Loucy (cell line): ENCODE measurements at regions not wholly inside any gene's neighbourhood (a gene's known extent, or its start where the extent isn't known, plus 50 kb on each side); places are given as distances from the start of the nearest gene placed in this dataset.

Experiments used
- H2AFZ ChIP-seq: fragments of 200-600 bp; sonication (generic); 2 replicates; pipeline ENCODE4 v1.6.0; 2016; ENCODE audit warnings: antibody characterized with exemption, mild to moderate bottlenecking, low read length, moderate library complexity
- H3F3A ChIP-seq: fragments of 200-600 bp; 2 replicates; pipeline ENCODE4 v1.6.0; 2016; ENCODE audit warnings: antibody characterized with exemption, low read depth, mild to moderate bottlenecking
- H3K27me3 ChIP-seq: fragments of 200-600 bp; sonication (generic); 2 replicates; pipeline ENCODE4 v1.6.1; 2014; ENCODE audit warnings: low read length, mild to moderate bottlenecking; ENCODE audit not compliant: insufficient read depth, poor library complexity, severe bottlenecking
- H3K36me3 ChIP-seq: fragments of 200-600 bp; sonication (generic); 2 replicates; pipeline ENCODE4 v1.6.1; 2016; ENCODE audit warnings: low read length; ENCODE audit not compliant: insufficient read depth
- H3K4me1 ChIP-seq: fragments of 200-600 bp; sonication (generic); 2 replicates; pipeline ENCODE4 v1.5.1; 2014; ENCODE audit warnings: low read length, mild to moderate bottlenecking; ENCODE audit not compliant: insufficient read depth, poor library complexity, severe bottlenecking
- H3K4me2 ChIP-seq: fragments of 200-600 bp; sonication (generic); 2 replicates; pipeline ENCODE4 v1.6.0; 2014; ENCODE audit warnings: antibody characterized with exemption, low read length, low read depth, mild to moderate bottlenecking; ENCODE audit not compliant: poor library complexity, severe bottlenecking
- H3K4me3 ChIP-seq: fragments of 200-600 bp; sonication (generic); 2 replicates; pipeline ENCODE4 v1.5.1; 2014; ENCODE audit warnings: low read length, mild to moderate bottlenecking, mixed read lengths; ENCODE audit not compliant: poor library complexity, severe bottlenecking
- H3K79me2 ChIP-seq: fragments of 200-600 bp; sonication (generic); 2 replicates; pipeline ENCODE4 v1.6.1; 2014; ENCODE audit warnings: low read length; ENCODE audit not compliant: insufficient read depth
- H3K9ac ChIP-seq: fragments of 200-600 bp; sonication (generic); 2 replicates; pipeline ENCODE4 v1.6.0; 2014; ENCODE audit warnings: mild to moderate bottlenecking, low read depth, low read length, moderate library complexity; ENCODE audit not compliant: poor library complexity, severe bottlenecking
- H3K9me2 ChIP-seq: fragments of 200-600 bp; sonication (generic); replicated peaks from 2 replicates; pipeline ENCODE4 v1.6.1; 2016; ENCODE audit warnings: low read depth, low read length, mixed read lengths
- H3K9me3 ChIP-seq: fragments of 200-600 bp; sonication (generic); 2 replicates; pipeline ENCODE4 v1.6.1; 2014; ENCODE audit warnings: mild to moderate bottlenecking, antibody characterized with exemption, low read length, low read depth; ENCODE audit not compliant: insufficient read depth
- H4K20me1 ChIP-seq: fragments of 200-600 bp; sonication (generic); 2 replicates; pipeline ENCODE4 v1.6.0; 2014; ENCODE audit warnings: antibody characterized with exemption, low read length, mild to moderate bottlenecking; ENCODE audit not compliant: insufficient read depth, poor library complexity, severe bottlenecking
- EZH2phosphoT487 ChIP-seq: fragments of 200-600 bp; IDR thresholded peaks from 2 replicates; pipeline ENCODE4 v1.6.1; 2018; ENCODE audit warnings: antibody characterized with exemption, mild to moderate bottlenecking, moderate library complexity, borderline replicate concordance
- TF ChIP-seq, protein P1 (sequence below): fragments of 200-600 bp; sonication (generic); conservative IDR thresholded peaks from 2 replicates; pipeline ENCODE4 v1.5.1; 2014; ENCODE audit warnings: mild to moderate bottlenecking, antibody characterized with exemption, low read length

- H3K4me1 ChIP-seq = peaks cover 15% of the 10 kb centered on the region
- H3K9me2 ChIP-seq = no peaks in the 10 kb centered on the region
- peak overlapping the region; percentile 76 for H2AFZ ChIP-seq
- H3K79me2 ChIP-seq = no peaks in the 10 kb centered on the region
- no peak overlapping the region for H3K4me2 ChIP-seq
- H3K9ac ChIP-seq = no peak overlapping the region
- no peaks in the 10 kb centered on the region for H3K9me3 ChIP-seq
- no peaks in the 10 kb centered on the region for H3K27me3 ChIP-seq
- H3K4me3 ChIP-seq = no peak overlapping the region
- no peaks in the 10 kb centered on the region for H3K36me3 ChIP-seq
- H3F3A ChIP-seq = no peaks in the 10 kb centered on the region
- no peak for TF ChIP-seq EZH2phosphoT487
- H4K20me1 ChIP-seq = no peaks in the 10 kb centered on the region
These were observed 343.5 kb downstream of the PDCD6IP start for GRCh38 chr3:34141841-34142337.

GRCh38 chr3:34145796-34146195 lies 347.4 kb downstream of the PDCD6IP start:
- TF ChIP-seq, protein P1, sequence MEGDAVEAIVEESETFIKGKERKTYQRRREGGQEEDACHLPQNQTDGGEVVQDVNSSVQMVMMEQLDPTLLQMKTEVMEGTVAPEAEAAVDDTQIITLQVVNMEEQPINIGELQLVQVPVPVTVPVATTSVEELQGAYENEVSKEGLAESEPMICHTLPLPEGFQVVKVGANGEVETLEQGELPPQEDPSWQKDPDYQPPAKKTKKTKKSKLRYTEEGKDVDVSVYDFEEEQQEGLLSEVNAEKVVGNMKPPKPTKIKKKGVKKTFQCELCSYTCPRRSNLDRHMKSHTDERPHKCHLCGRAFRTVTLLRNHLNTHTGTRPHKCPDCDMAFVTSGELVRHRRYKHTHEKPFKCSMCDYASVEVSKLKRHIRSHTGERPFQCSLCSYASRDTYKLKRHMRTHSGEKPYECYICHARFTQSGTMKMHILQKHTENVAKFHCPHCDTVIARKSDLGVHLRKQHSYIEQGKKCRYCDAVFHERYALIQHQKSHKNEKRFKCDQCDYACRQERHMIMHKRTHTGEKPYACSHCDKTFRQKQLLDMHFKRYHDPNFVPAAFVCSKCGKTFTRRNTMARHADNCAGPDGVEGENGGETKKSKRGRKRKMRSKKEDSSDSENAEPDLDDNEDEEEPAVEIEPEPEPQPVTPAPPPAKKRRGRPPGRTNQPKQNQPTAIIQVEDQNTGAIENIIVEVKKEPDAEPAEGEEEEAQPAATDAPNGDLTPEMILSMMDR = no peak
- Histone ChIP-seq H3K4me1 (peaks cover 23% of the 10 kb centered on the region), H2AFZ (no peak overlapping the region), H3K9me3 (no peaks in the 10 kb centered on the region), H3K9me2 (no peaks in the 10 kb centered on the region), H3K9ac (no peak overlapping the region), H3K4me3 (no peak overlapping the region), H3K79me2 (no peaks in the 10 kb centered on the region), H4K20me1 (no peaks in the 10 kb centered on the region), H3K4me2 (no peak overlapping the region), H3F3A (no peaks in the 10 kb centered on the region), H3K36me3 (no peaks in the 10 kb centered on the region), H3K27me3 (no peaks in the 10 kb centered on the region)

DNA sequence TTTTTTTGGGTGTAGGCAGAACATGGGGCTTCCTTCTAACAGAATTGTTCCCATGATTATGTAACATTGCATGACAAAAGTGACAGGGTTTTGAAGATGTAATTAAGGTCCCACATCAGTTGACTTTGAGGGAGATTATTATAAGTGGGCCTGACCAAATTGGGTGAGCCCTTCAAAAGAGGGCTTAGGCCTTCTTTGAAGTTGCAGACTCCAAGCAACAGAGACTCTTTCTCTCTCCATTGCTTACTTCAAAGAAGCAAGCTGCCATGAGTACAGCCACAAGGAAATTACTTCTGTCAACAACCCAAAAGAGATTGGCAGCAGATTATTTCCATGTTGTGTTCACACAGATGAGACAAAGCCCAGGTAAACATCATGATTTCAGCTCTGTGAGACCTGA lies 348.2 kb downstream of the PDCD6IP start:
- H3K79me2 ChIP-seq = no peaks in the 10 kb centered on the region
- no peaks in the 10 kb centered on the region for H3K36me3 ChIP-seq
- H3K9ac ChIP-seq = no peak overlapping the region
- peaks cover 26% of the 10 kb centered on the region for H3K4me1 ChIP-seq
- no peak overlapping the region for H3K4me3 ChIP-seq
- H4K20me1 ChIP-seq = no peaks in the 10 kb centered on the region
- no peaks in the 10 kb centered on the region for H3K9me2 ChIP-seq
- 0 out of 2 replicates have a peak overlapping the region, but pooled peaks have one; percentile 5 for H2AFZ ChIP-seq
- H3K27me3 ChIP-seq = no peaks in the 10 kb centered on the region
- TF ChIP-seq, protein P1 = no peak
- no peak for TF ChIP-seq EZH2phosphoT487
- no peaks in the 10 kb centered on the region for H3F3A ChIP-seq
- no peak overlapping the region for H3K4me2 ChIP-seq
- H3K9me3 ChIP-seq = no peaks in the 10 kb centered on the region

GRCh38 chr3:34150992-34151391 lies 352.6 kb downstream of the PDCD6IP start:
- Histone ChIP-seq H3K9me2 (no peaks in the 10 kb centered on the region), H3K27me3 (no peaks in the 10 kb centered on the region), H3K4me1 (peaks cover 22% of the 10 kb centered on the region), H3K4me2 (no peak overlapping the region), H4K20me1 (no peaks in the 10 kb centered on the region), H2AFZ (peak overlapping the region; percentile 51; the same call in 1 of the 2 replicates), H3K9me3 (no peaks in the 10 kb centered on the region), H3F3A (no peaks in the 10 kb centered on the region), H3K4me3 (no peak overlapping the region), H3K9ac (no peak overlapping the region), H3K36me3 (no peaks in the 10 kb centered on the region), H3K79me2 (no peaks in the 10 kb centered on the region)
- TF ChIP-seq, protein P1 = no peak
- no peak for TF ChIP-seq EZH2phosphoT487
